Thoracic aorta (tissue), 2 donors: ENCODE measurements at regions not wholly inside any gene's neighbourhood (a gene's known extent, or its start where the extent isn't known, plus 50 kb on each side); places are given as distances from the start of the nearest gene placed in this dataset.

ENCODE experiments used
- ATAC-seq: fragments of 150-250 bp; one replicate; pipeline ENCODE4 v1.8.0; 2017; ENCODE audit warnings: low read depth; ENCODE audit not compliant: insufficient number of reproducible peaks, low FRiP score
- DNase-seq: peaks from one replicate; pipeline ENCODE4 v3.0.0-alpha.2; 2020; ENCODE audit warnings: low spot score
- H3K27ac ChIP-seq, 2 donors: fragments of 200-600 bp; sonication (generic); 1 replicate in 1 of 2; 2 replicates in 1 of 2; pipeline ENCODE4 v1.5.1; 2016; ENCODE audit warnings: mild to moderate bottlenecking in 2 of 2, moderate library complexity in 2 of 2
- H3K27me3 ChIP-seq: fragments of 200-600 bp; sonication (generic); replicated peaks from 2 replicates; pipeline ENCODE4 v1.6.0; 2016; ENCODE audit warnings: mild to moderate bottlenecking; ENCODE audit not compliant: insufficient read depth
- H3K36me3 ChIP-seq: fragments of 200-600 bp; sonication (generic); one replicate; pipeline ENCODE4 v1.5.1; 2016
- H3K4me1 ChIP-seq, 2 donors: fragments of 200-600 bp; sonication (generic); 1 replicate in 1 of 2; 2 replicates in 1 of 2; pipeline versions ENCODE4 v1.5.1 to v1.6.0; 2016; ENCODE audit warnings: low read depth in 2 of 2, mild to moderate bottlenecking in 1 of 2; ENCODE audit not compliant: control insufficient read depth in 1 of 2
- H3K4me3 ChIP-seq: fragments of 200-600 bp; sonication (generic); 2 replicates; pipeline ENCODE4 v1.5.1; 2016; ENCODE audit warnings: mild to moderate bottlenecking
- H3K9me3 ChIP-seq: fragments of 200-600 bp; sonication (generic); 2 replicates; pipeline ENCODE4 v1.5.1; 2016
- TF ChIP-seq, protein P1 (sequence below): fragments of 200-600 bp; sonication (generic); IDR thresholded peaks from one replicate; pipeline ENCODE4 v1.5.1; 2019; ENCODE audit warnings: antibody characterized with exemption

DNA sequence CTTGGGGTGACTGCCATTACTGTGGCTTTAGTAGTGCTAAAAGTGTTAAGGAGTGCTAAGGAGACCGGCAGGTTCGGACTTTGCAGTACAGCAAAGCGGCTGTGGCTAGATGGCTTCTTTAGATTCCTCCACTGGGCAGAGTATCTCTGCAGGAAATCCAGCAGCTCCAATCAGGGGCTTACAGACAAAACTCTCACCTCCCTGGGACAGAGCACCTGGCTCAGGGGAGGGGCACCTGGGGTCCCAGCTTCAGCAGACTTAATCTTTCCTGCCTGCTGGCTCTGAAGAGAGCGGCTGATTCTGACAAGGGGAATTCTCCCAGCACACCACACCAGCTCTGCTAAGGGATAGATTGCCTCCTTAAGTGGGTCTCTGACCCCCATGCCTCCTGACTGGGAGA is 668.8 kb upstream of the TENM4 start:
- no peaks in the 10 kb centered on the region for H3K4me1 ChIP-seq
- TF ChIP-seq, protein P1, sequence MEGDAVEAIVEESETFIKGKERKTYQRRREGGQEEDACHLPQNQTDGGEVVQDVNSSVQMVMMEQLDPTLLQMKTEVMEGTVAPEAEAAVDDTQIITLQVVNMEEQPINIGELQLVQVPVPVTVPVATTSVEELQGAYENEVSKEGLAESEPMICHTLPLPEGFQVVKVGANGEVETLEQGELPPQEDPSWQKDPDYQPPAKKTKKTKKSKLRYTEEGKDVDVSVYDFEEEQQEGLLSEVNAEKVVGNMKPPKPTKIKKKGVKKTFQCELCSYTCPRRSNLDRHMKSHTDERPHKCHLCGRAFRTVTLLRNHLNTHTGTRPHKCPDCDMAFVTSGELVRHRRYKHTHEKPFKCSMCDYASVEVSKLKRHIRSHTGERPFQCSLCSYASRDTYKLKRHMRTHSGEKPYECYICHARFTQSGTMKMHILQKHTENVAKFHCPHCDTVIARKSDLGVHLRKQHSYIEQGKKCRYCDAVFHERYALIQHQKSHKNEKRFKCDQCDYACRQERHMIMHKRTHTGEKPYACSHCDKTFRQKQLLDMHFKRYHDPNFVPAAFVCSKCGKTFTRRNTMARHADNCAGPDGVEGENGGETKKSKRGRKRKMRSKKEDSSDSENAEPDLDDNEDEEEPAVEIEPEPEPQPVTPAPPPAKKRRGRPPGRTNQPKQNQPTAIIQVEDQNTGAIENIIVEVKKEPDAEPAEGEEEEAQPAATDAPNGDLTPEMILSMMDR = no peak

DNA sequence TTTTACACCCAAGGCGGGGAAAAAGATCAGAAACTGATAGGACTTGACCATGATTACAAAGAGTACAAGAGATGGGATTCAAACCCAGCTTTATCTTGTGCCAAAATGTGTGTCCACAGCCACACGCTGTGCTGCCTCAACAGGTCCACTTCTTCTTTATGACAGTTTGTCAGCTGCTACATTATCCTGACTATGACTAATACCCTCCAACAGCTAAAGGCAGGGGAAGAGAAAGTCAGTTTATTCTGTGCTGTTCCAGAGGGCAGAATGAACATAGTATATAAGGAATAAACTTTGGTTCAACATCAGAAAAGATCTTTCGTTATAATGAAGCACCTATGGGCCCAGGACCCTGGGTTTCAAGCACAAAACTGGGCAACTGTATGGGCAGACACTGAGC is 668.2 kb upstream of the TENM4 start:
- ATAC-seq = no peak
- TF ChIP-seq, protein P1 = no peak
- H3K27ac ChIP-seq = no peak overlapping the region

More for the DNA sequence above, 668.8 kb upstream of the TENM4 start:
- H3K9me3 ChIP-seq = no peaks in the 10 kb centered on the region
- no peaks in the 10 kb centered on the region for H3K27me3 ChIP-seq
- H3K4me3 ChIP-seq = no peak overlapping the region
- no peak for DNase-seq
- ATAC-seq = no peak
- H3K36me3 ChIP-seq = no peaks in the 10 kb centered on the region
- no peak overlapping the region for H3K27ac ChIP-seq

DNA sequence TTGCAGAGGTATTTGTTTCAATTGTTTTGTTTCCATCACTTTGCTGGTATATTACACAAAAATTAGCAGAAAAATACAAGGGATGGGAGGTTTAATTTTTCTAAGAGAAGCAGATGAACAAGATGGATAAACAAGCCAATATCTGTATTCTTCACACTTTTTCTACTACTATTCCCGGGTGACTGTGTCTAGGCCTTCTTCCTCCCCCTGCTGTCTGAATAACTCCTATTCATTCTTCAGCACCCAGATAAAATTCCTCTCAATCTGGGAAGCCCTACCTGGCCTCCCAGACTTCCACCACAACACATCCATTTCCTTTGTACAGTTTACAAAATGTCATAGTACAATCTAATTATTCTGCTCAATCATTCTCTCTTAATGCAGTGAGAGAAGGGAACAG is 666.6 kb upstream of the TENM4 start:
- Histone ChIP-seq H3K4me3 (no peak overlapping the region), H3K27ac (no peak overlapping the region), H3K27me3 (no peaks in the 10 kb centered on the region), H3K9me3 (no peaks in the 10 kb centered on the region), H3K4me1 (no peaks in the 10 kb centered on the region), H3K36me3 (no peaks in the 10 kb centered on the region)
- no peak for ATAC-seq
- TF ChIP-seq, protein P1 = no peak
- no peak for DNase-seq

More for the DNA sequence above, 668.2 kb upstream of the TENM4 start:
- Histone ChIP-seq H3K4me3 (no peak overlapping the region), H3K4me1 (no peaks in the 10 kb centered on the region), H3K36me3 (no peaks in the 10 kb centered on the region), H3K9me3 (no peaks in the 10 kb centered on the region), H3K27me3 (no peaks in the 10 kb centered on the region)
- no peak for DNase-seq

DNA sequence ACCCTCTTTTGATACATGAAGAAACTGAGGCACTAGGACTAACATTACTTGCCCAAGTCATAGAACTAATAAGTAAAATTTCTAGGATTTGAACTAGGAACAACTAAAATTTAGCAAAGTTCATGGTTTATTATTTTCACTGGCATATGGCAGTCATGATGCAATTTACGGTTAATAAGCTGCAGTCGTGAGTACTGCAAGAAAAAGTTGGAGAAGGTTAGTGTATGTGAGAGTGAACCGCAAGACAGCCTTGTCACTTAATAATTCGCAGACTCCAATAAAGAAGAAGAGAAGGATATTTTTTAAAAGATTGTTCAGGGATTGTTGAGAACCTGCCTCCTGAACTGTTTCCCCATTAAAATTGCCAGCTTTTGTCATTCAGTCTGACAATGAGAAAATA is 663.4 kb upstream of the TENM4 start:
- TF ChIP-seq, protein P1 = no peak
- H3K27ac ChIP-seq = no peak overlapping the region
- ATAC-seq (no peak), DNase-seq (no peak)
- H3K36me3 ChIP-seq = no peaks in the 10 kb centered on the region
- H3K4me3 ChIP-seq = no peak overlapping the region
- no peaks in the 10 kb centered on the region for H3K4me1 ChIP-seq
- no peaks in the 10 kb centered on the region for H3K27me3 ChIP-seq
- H3K9me3 ChIP-seq = no peaks in the 10 kb centered on the region

DNA sequence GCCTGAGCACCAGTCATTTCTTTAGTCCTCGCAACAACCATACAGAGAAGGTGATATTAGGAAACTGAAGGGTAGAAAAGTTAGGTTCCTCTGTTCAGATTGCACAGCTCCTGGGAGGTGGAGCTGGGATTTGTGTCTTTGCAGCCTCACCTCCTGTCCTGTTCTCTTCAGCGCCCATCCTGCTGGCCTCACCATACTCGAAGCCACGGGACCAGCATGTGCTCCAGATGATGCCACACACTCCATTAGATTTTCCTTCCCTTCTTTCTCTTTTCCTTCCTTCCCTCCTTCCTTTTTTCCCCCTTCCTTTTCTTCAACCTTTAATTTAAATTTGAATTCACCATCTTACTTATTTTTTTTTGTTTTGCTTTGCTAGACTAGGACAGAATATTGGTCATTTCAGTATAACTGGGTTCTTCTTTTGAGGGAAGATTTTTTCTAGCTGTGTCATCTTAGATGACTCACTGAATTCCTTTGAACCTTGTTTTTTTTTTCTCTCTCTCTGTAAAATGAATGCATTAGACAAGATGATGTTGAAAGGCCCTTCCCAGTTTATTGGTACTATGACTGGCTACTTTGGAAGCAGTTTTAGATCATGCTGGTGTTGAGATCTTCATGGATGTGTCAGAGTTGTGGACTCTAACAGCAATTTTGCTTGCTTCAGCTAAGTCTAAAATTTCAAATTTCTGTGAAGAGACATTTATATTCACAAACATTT is 662.5 kb upstream of the TENM4 start:
- no peak for ATAC-seq

More for the DNA sequence above, 662.5 kb upstream of the TENM4 start:
- H3K4me1 ChIP-seq = no peaks in the 10 kb centered on the region
- TF ChIP-seq, protein P1 = no peak
- H3K4me3 ChIP-seq = no peak overlapping the region
- H3K36me3 ChIP-seq = no peaks in the 10 kb centered on the region
- no peak for DNase-seq
- H3K27ac ChIP-seq = no peak overlapping the region
- no peaks in the 10 kb centered on the region for H3K27me3 ChIP-seq
- H3K9me3 ChIP-seq = no peaks in the 10 kb centered on the region
